HEK293 (cell line): ENCODE measurements at regions not wholly inside any gene's neighbourhood (a gene's known extent, or its start where the extent isn't known, plus 50 kb on each side); places are given as distances from the start of the nearest gene placed in this dataset.

Source experiments
- OSR2 ChIP-seq: fragments of 450-650 bp; formaldehyde crosslinking; IDR thresholded peaks from 2 replicates; pipeline ENCODE4 v1.5.1; 2016; ENCODE audit warnings: missing biosample characterization, missing genetic modification characterization
- SP7 ChIP-seq: fragments of 450-650 bp; formaldehyde crosslinking; IDR thresholded peaks from 2 replicates; pipeline ENCODE4 v1.5.1; 2016; ENCODE audit warnings: missing biosample characterization, missing genetic modification characterization
- YY1 ChIP-seq: fragments of 450-650 bp; formaldehyde crosslinking; IDR thresholded peaks from 2 replicates; pipeline ENCODE4 v1.5.1; 2018; ENCODE audit warnings: missing biosample characterization, missing genetic modification characterization
- ZNF121 ChIP-seq: fragments of 450-650 bp; formaldehyde crosslinking; IDR thresholded peaks from 2 replicates; pipeline ENCODE4 v1.5.1; 2016; ENCODE audit warnings: missing biosample characterization, missing genetic modification characterization
- ZNF23 ChIP-seq: fragments of 450-650 bp; formaldehyde crosslinking; IDR thresholded peaks from 2 replicates; pipeline ENCODE4 v1.5.1; 2016; ENCODE audit warnings: missing biosample characterization, missing genetic modification characterization, borderline replicate concordance
- ZNF48 ChIP-seq: fragments of 450-650 bp; formaldehyde crosslinking; IDR thresholded peaks from 2 replicates; pipeline ENCODE4 v1.5.1; 2016; ENCODE audit warnings: missing biosample characterization, missing genetic modification characterization
- ZNF549 ChIP-seq: fragments of 450-650 bp; IDR thresholded peaks from 2 replicates; pipeline ENCODE4 v1.5.1; 2018; ENCODE audit warnings: missing biosample characterization, missing genetic modification characterization, mild to moderate bottlenecking, inconsistent platforms, moderate library complexity
- ZNF623 ChIP-seq: fragments of 450-650 bp; formaldehyde crosslinking; IDR thresholded peaks from 2 replicates; pipeline ENCODE4 v1.5.1; 2016; ENCODE audit warnings: missing biosample characterization, missing genetic modification characterization
- ZNF660 ChIP-seq: fragments of 450-650 bp; IDR thresholded peaks from 2 replicates; pipeline ENCODE4 v1.5.1; 2018; ENCODE audit warnings: missing biosample characterization, mild to moderate bottlenecking, missing genetic modification characterization
- TF ChIP-seq, protein P1 (sequence below): fragments of 450-650 bp; formaldehyde crosslinking; IDR thresholded peaks from 2 replicates; pipeline ENCODE4 v1.5.1; 2016; ENCODE audit warnings: missing biosample characterization, missing genetic modification characterization, low read depth
- TF ChIP-seq, protein P2 (sequence below): fragments of 450-650 bp; formaldehyde crosslinking; IDR thresholded peaks from 2 replicates; pipeline ENCODE4 v1.5.1; 2016; ENCODE audit warnings: missing biosample characterization, missing genetic modification characterization

DNA sequence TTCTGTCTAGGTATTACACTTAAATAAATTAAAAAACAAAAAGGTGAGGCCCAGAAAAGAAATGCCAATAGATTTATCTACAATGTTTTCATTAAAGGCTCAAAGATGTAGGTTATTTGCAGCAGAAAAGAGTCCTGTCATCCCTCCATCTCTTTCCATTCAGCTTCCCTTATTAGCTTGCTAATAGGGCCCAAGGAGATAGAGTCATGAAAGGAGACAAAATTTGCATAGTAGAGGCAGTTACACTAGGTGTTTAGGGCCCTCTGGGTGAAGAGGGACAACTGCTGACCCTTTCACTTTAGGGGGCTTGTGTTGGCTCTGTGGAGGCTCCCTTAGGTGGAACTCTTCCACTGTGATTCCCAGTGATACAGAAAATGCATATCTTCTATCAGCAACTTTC, 58.4 kb upstream of the TACR3 start:
- TF ChIP-seq SP7 (no peak), ZNF23 (tag by site-specific recombination) (no peak), ZNF549 (tag by site-specific recombination) (no peak), ZNF660 (tag by site-specific recombination) (no peak), OSR2 (tag by site-specific recombination) (no peak), ZNF48 (no peak), ZNF121 (no peak), ZNF623 (tag by site-specific recombination) (no peak), YY1 (tag by site-specific recombination) (no peak)
- TF ChIP-seq, protein P1, sequence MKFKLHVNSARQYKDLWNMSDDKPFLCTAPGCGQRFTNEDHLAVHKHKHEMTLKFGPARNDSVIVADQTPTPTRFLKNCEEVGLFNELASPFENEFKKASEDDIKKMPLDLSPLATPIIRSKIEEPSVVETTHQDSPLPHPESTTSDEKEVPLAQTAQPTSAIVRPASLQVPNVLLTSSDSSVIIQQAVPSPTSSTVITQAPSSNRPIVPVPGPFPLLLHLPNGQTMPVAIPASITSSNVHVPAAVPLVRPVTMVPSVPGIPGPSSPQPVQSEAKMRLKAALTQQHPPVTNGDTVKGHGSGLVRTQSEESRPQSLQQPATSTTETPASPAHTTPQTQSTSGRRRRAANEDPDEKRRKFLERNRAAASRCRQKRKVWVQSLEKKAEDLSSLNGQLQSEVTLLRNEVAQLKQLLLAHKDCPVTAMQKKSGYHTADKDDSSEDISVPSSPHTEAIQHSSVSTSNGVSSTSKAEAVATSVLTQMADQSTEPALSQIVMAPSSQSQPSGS: no peak
- TF ChIP-seq, protein P2, sequence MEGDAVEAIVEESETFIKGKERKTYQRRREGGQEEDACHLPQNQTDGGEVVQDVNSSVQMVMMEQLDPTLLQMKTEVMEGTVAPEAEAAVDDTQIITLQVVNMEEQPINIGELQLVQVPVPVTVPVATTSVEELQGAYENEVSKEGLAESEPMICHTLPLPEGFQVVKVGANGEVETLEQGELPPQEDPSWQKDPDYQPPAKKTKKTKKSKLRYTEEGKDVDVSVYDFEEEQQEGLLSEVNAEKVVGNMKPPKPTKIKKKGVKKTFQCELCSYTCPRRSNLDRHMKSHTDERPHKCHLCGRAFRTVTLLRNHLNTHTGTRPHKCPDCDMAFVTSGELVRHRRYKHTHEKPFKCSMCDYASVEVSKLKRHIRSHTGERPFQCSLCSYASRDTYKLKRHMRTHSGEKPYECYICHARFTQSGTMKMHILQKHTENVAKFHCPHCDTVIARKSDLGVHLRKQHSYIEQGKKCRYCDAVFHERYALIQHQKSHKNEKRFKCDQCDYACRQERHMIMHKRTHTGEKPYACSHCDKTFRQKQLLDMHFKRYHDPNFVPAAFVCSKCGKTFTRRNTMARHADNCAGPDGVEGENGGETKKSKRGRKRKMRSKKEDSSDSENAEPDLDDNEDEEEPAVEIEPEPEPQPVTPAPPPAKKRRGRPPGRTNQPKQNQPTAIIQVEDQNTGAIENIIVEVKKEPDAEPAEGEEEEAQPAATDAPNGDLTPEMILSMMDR (tag by site-specific recombination): no peak
